ENCODE measurements at regions not wholly inside any gene's neighbourhood (a gene's known extent, or its start where the extent isn't known, plus 50 kb on each side); places are given as distances from the start of the nearest gene placed in this dataset.

DNA sequence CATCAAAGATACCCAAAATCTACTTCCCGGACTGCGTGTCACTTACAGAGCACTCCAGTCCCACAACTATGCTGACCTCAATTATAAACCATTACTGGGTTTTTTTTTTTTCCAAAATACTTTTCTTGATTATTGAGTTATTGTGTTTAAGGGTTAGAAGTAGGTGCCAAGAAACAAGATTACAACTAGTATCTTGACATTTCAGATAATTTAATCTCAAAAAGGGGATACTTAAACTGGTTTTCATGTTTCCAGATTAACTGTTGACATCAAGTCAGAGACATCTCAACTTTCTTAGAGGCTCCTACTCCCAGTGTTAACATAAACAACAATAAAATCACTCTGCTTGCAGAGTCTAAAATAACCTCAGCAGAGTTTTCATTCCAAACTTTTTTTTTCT is 131.2 kb upstream of the ARID2 start:
- Histone ChIP-seq H3K27me3 (no peaks in the 10 kb centered on the region; the same call in 1 of the 2 replicates), H3K4me1 (no peaks in the 10 kb centered on the region), H3K36me3 (no peaks in the 10 kb centered on the region), H3K4me3 (ENCODE audit: low read depth, low read length) (no peak overlapping the region), H3K9me3 (no peaks in the 10 kb centered on the region)
- TF ChIP-seq, protein P1, sequence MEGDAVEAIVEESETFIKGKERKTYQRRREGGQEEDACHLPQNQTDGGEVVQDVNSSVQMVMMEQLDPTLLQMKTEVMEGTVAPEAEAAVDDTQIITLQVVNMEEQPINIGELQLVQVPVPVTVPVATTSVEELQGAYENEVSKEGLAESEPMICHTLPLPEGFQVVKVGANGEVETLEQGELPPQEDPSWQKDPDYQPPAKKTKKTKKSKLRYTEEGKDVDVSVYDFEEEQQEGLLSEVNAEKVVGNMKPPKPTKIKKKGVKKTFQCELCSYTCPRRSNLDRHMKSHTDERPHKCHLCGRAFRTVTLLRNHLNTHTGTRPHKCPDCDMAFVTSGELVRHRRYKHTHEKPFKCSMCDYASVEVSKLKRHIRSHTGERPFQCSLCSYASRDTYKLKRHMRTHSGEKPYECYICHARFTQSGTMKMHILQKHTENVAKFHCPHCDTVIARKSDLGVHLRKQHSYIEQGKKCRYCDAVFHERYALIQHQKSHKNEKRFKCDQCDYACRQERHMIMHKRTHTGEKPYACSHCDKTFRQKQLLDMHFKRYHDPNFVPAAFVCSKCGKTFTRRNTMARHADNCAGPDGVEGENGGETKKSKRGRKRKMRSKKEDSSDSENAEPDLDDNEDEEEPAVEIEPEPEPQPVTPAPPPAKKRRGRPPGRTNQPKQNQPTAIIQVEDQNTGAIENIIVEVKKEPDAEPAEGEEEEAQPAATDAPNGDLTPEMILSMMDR (IDR thresholded peaks at IDR 0.05; ENCODE audit: low read depth, low read length), result no peak
- DNase-seq, result no peak

DNA sequence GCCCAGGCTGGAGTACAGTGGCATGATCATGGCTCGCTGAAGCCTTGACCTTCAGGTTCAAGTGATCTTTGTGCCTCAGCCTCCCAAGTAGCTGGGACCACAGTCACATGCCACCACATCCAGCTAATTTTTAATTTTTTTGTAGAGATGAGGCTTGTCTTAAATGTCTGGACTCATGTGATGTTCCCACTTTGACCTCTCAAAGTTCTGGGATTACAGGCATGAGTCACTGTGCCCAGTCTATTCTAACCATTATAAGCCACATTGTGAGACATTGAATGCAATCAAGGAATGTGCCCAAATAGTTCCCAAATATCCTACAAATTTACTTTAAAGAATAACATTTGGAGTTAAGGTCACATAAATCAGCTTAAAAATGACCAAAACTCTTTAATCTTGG is 130.7 kb upstream of the ARID2 start:
- H3K27me3 ChIP-seq, result no peaks in the 10 kb centered on the region; the same call in 1 of the 2 replicates
- H3K4me3 ChIP-seq (ENCODE audit: low read depth, low read length), result no peak overlapping the region
- H3K36me3 ChIP-seq, result no peaks in the 10 kb centered on the region
- DNase-seq, result no peak
- TF ChIP-seq, protein P1 (IDR thresholded peaks at IDR 0.05; ENCODE audit: low read depth, low read length), result no peak
- no peaks in the 10 kb centered on the region for H3K4me1 ChIP-seq
- H3K9me3 ChIP-seq, result no peaks in the 10 kb centered on the region

DNA sequence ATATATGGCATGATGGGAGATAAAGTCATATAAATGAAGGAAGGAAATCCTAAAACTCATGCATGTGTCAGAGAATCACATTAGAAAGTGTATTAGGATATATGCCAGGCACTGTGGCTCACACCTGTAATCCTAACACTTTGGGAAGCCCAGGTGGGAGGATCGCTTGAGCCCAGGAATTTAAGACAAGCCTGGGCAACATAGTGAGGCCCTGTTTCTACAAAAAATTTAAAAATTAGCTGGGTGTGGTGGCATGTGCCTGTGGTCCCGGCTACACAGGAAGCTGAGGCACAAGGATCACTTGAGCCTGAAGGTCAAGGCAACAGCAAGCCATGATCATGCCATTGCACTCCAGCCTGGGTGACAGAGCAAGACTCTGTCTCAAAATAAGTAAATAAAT is 130.3 kb upstream of the ARID2 start:
- H3K4me1 ChIP-seq, result no peaks in the 10 kb centered on the region
- no peaks in the 10 kb centered on the region; the same call in 1 of the 2 replicates for H3K27me3 ChIP-seq
- DNase-seq, result no peak
- no peak overlapping the region for H3K4me3 ChIP-seq (ENCODE audit: low read depth, low read length)
- no peaks in the 10 kb centered on the region for H3K36me3 ChIP-seq
- no peaks in the 10 kb centered on the region for H3K9me3 ChIP-seq
- TF ChIP-seq, protein P1 (IDR thresholded peaks at IDR 0.05; ENCODE audit: low read depth, low read length), result no peak

DNA sequence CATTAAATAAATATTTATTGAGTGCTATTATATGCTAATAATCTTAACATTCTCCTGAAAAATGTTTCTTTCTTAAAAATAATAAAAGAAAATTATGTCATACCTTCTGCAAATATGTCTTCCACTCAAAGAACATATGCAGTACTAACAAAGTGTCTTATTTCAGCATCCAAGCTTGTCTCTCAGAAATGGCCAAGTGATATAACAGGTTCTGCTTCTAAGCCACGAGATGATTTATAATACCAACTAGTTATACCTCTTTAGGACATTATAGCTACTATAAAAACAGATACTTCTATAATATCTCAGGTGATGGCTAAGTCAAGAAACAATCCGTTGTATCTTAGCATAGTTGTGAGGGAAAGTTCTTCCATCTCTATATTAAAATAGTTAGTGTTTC is 128.1 kb upstream of the ARID2 start:
- no peaks in the 10 kb centered on the region; the same call in 1 of the 2 replicates for H3K27me3 ChIP-seq
- no peak for DNase-seq
- no peaks in the 10 kb centered on the region for H3K4me1 ChIP-seq
- TF ChIP-seq, protein P1 (IDR thresholded peaks at IDR 0.05; ENCODE audit: low read depth, low read length), result no peak
- no peak overlapping the region for H3K4me3 ChIP-seq (ENCODE audit: low read depth, low read length)
- H3K36me3 ChIP-seq, result no peaks in the 10 kb centered on the region
- no peaks in the 10 kb centered on the region for H3K9me3 ChIP-seq

DNA sequence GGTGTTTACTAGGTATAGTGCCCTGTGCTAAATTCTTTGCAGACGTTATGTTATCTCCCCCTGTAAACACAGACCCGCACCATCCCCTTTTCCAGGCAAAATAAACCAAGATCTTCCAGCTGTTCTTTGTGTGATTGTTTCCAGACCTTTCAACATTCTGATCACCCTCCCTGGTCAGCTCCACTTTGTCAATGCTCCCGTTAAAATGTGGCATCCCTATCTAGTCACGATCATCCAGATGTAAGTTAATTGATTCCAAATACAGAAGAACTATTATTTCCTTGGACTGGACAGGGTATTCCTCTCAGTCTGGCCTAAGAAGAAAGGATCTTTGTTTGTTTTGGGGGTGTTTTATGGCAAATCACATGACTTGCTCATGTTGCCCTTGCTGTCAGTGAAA is 127.6 kb upstream of the ARID2 start:
- Histone ChIP-seq H3K9me3 (no peaks in the 10 kb centered on the region), H3K4me3 (ENCODE audit: low read depth, low read length) (no peak overlapping the region), H3K4me1 (no peaks in the 10 kb centered on the region), H3K27me3 (no peaks in the 10 kb centered on the region; the same call in 1 of the 2 replicates), H3K36me3 (no peaks in the 10 kb centered on the region)
- no peak for DNase-seq
- TF ChIP-seq, protein P1 (IDR thresholded peaks at IDR 0.05; ENCODE audit: low read depth, low read length), result no peak

DNA sequence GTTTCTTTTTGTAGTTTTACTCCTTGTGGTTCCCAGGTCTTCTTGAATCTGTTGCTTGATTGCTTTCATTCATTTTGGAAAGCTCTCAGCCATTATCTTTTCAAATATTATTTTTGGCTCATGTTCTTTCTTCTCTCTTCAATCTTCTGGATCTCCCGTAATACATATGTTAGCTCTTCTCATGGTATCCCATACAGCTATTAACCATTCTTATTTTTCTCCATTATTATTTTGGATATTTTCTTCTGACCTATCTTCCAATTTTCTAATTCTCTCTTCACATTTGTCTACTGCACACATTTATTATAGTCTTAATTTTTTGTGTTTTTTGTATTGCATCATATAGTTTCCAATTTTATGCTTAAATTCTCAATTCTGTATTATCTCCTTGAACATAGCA is 123.9 kb upstream of the ARID2 start:
- H3K9me3 ChIP-seq, result no peaks in the 10 kb centered on the region
- TF ChIP-seq, protein P1 (IDR thresholded peaks at IDR 0.05; ENCODE audit: low read depth, low read length), result no peak
- H3K36me3 ChIP-seq, result no peaks in the 10 kb centered on the region
- H3K27me3 ChIP-seq, result no peaks in the 10 kb centered on the region
- no peaks in the 10 kb centered on the region for H3K4me1 ChIP-seq
- H3K4me3 ChIP-seq (ENCODE audit: low read depth, low read length), result no peak overlapping the region
- DNase-seq, result no peak

All from BE2C (cell line).